K562 (cell line): ENCODE measurements at regions not wholly inside any gene's neighbourhood (a gene's known extent, or its start where the extent isn't known, plus 50 kb on each side); places are given as distances from the start of the nearest gene placed in this dataset.

ENCODE experiments used
- ATAC-seq: fragments of 200-7000 bp; cut with Tn5 transposase; 3 replicates; pipeline ENCODE4 v1.9.1; 2020; ENCODE audit warnings: moderate library complexity
- BruUV-seq: library from RNA; stranded (reverse); fragments of 400-500 nt; replicated peaks from 2 replicates; lab custom pipeline; 2021; lab: Mats Ljungman, UMichigan
- CTCF ChIA-PET: fragments of 300-600 bp; formaldehyde crosslinking; extraction: SDS; loops from one replicate; lab custom pipeline; 2021; ENCODE audit warnings: low intra/inter-chr PET ratio; lab: Yijun Ruan, JAX
- POLR2A ChIA-PET: fragments of 300-600, 350-650 bp; sonication (Branson Sonifier 250); formaldehyde crosslinking; extraction: SDS; loops from one replicate; lab custom pipeline; 2021; ENCODE audit warnings: antibody characterized with exemption, inconsistent platforms; lab: Yijun Ruan, JAX
- DNase-seq, 4 experiments: peaks; one replicate each; pipeline versions ENCODE4 v3.0.0 to v3.0.0-alpha.2; 2011 to 2018; ENCODE audit warnings: low spot score in 3 of 4, mixed read lengths in 3 of 4; ENCODE audit errors: extremely low read depth in 1 of 4
- FAIRE-seq: peaks from 2 replicates; lab custom pipeline; 2011; peaks lifted over from hg19 to GRCh38; lab: Jason Lieb, UNC
- H2AFZ ChIP-seq: 2 replicates; pipeline ENCODE4 v1.6.0; 2011; ENCODE audit warnings: low read depth, low read length, control low read depth, inconsistent platforms
- H3K27ac ChIP-seq: fragments of 200-600 bp; 3 replicates; pipeline ENCODE4 v1.8.0; 2011; ENCODE audit warnings: low read depth, mild to moderate bottlenecking, control low read depth, inconsistent platforms, low read length, moderate library complexity, mixed read lengths; ENCODE audit errors: extremely low read depth
- H3K27me3 ChIP-seq, 2 experiments: fragments of 300-600 bp in 1 of 2; 2 replicates in 1 of 2; 3 replicates in 1 of 2; pipeline versions ENCODE4 v1.6.0 to v1.8.0; 2011; ENCODE audit warnings: inconsistent platforms in 2 of 2, low read length in 2 of 2, mild to moderate bottlenecking in 1 of 2, mixed read lengths in 1 of 2, moderate library complexity in 1 of 2; ENCODE audit not compliant: control insufficient read depth in 2 of 2, insufficient read depth in 2 of 2
- H3K36me3 ChIP-seq: fragments of 300-600 bp; 3 replicates; pipeline ENCODE4 v1.8.0; 2011; ENCODE audit warnings: mild to moderate bottlenecking, low read length, inconsistent platforms; ENCODE audit not compliant: control insufficient read depth, insufficient read depth
- H3K4me1 ChIP-seq, 2 experiments: fragments of 200-600 bp in 1 of 2; replicated peaks in 1 of 2; 2 replicates in 1 of 2; 3 replicates in 1 of 2; pipeline versions ENCODE4 v1.5.1 to v1.8.0; 2011; ENCODE audit warnings: inconsistent platforms in 2 of 2, low read length in 2 of 2, mild to moderate bottlenecking in 1 of 2, mixed read lengths in 1 of 2, moderate library complexity in 1 of 2; ENCODE audit not compliant: control insufficient read depth in 2 of 2, insufficient read depth in 2 of 2
- H3K4me2 ChIP-seq: 2 replicates; pipeline ENCODE4 v1.6.1; 2011; ENCODE audit warnings: low read length, control low read depth, inconsistent platforms, mixed read lengths; ENCODE audit not compliant: insufficient read depth
- H3K4me3 ChIP-seq: fragments of 200-600 bp; sonication (generic), shearing (Covaris generic); 2 replicates; pipeline ENCODE4 v1.5.1; 2016; ENCODE audit warnings: control low read depth, inconsistent platforms
- H3K79me2 ChIP-seq: fragments of 200-600 bp; 3 replicates; pipeline ENCODE4 v1.8.0; 2011; ENCODE audit warnings: low read length, inconsistent platforms; ENCODE audit not compliant: control insufficient read depth, insufficient read depth
- H3K9ac ChIP-seq, 2 experiments: 2 replicates each; pipeline versions ENCODE4 v1.6.0 to v1.6.1; 2011; ENCODE audit warnings: low read depth in 2 of 2, low read length in 2 of 2, control low read depth in 1 of 2, inconsistent platforms in 1 of 2, mild to moderate bottlenecking in 1 of 2, mixed read lengths in 1 of 2; ENCODE audit not compliant: insufficient read depth in 1 of 2
- H3K9me1 ChIP-seq: one replicate; pipeline ENCODE4 v1.6.0; 2011; ENCODE audit warnings: inconsistent platforms, mild to moderate bottlenecking, low read length, moderate library complexity; ENCODE audit not compliant: control insufficient read depth, insufficient read depth
- H3K9me3 ChIP-seq: replicated peaks from 2 replicates; pipeline ENCODE4 v1.5.1; 2011; ENCODE audit warnings: low read depth, low read length, inconsistent platforms; ENCODE audit not compliant: control insufficient read depth, insufficient read depth
- H4K20me1 ChIP-seq: replicated peaks from 2 replicates; pipeline ENCODE4 v1.6.1; 2011; ENCODE audit warnings: low read length, inconsistent platforms, mixed read lengths; ENCODE audit not compliant: control insufficient read depth, insufficient read depth
- CC2D1A ChIP-seq: fragments of 450-650 bp; IDR thresholded peaks from 2 replicates; pipeline ENCODE4 v1.6.1; 2017; ENCODE audit warnings: mild to moderate bottlenecking
- CHCHD3 ChIP-seq: fragments of 250-450 bp; sonication (Bioruptor Pico); IDR thresholded peaks from 2 replicates; pipeline ENCODE4 v2.1.2; 2022; ENCODE audit warnings: mild to moderate bottlenecking
- DNMT1 ChIP-seq: fragments of 450-650 bp; IDR thresholded peaks from 2 replicates; pipeline ENCODE4 v1.6.1; 2016; ENCODE audit warnings: antibody characterized with exemption, mild to moderate bottlenecking
- GTF2B ChIP-seq: IDR thresholded peaks from 2 replicates; pipeline ENCODE4 v1.6.1; 2011; ENCODE audit not compliant: insufficient read length; ENCODE audit errors: extremely low read depth
- RNF219 ChIP-seq: fragments of 250-450 bp; sonication (Bioruptor Pico); IDR thresholded peaks from 2 replicates; pipeline ENCODE4 v1.5.0; 2022; ENCODE audit warnings: mild to moderate bottlenecking
- ZNF12 ChIP-seq: sonication (generic); formaldehyde crosslinking; IDR thresholded peaks from 2 replicates; pipeline ENCODE4 v1.4.0; 2020; ENCODE audit warnings: mild to moderate bottlenecking, missing genetic modification reagents
- ZNF408 ChIP-seq: fragments of 250-450 bp; sonication (Bioruptor Pico); IDR thresholded peaks from 2 replicates; pipeline ENCODE4 v1.4.0; 2020; ENCODE audit warnings: low read depth, mild to moderate bottlenecking, moderate library complexity
- ZNF79 ChIP-seq: fragments of 250-450 bp; sonication (Bioruptor Pico); IDR thresholded peaks from 2 replicates; pipeline ENCODE4 v1.4.0; 2020; ENCODE audit warnings: low read depth, mild to moderate bottlenecking, moderate library complexity
- WGBS: fragments of 100-300 bp; shearing (Covaris generic); methylation state at CpG from one replicate; pipeline ENCODE4 v1.1.6; 2016; ENCODE audit warnings: low coverage, mixed read lengths; ENCODE audit not compliant: insufficient coverage; ENCODE audit errors: missing lambda C conversion rate; 5-methylcytosine and 5-hydroxymethylcytosine counted together
- in situ Hi-C: fragments of 300-500 bp; cut with MboI; formaldehyde crosslinking; loops from 4 replicates; pipeline ENCODE4 v1.15.0; 2018; ENCODE audit warnings: inconsistent platforms, mixed read lengths
- intact Hi-C: fragments of 100-400 bp; cut with micrococcal nuclease; formaldehyde crosslinking; loops from 2 replicates; pipeline ENCODE4 v1.14.2; 2022

- TF ChIP-seq RNF219 (CRISPR knock-in tag) (no peak), GTF2B (no peak)
These were observed 261.5 kb downstream of the NSG2 start (continued) for GRCh38 chr5:174307031-174307408.

GRCh38 chr5:174307656-174308271, 262.3 kb downstream of the NSG2 start:
- Histone ChIP-seq H3K4me2 (no peak overlapping the region), H3K9me1 (no peaks in the 10 kb centered on the region), H3K27ac (no peak overlapping the region), H3K9me3 (no peaks in the 10 kb centered on the region), H3K79me2 (no peaks in the 10 kb centered on the region), H4K20me1 (no peaks in the 10 kb centered on the region; the same call in 1 of the 2 replicates), H3K9ac (no peak overlapping the region), H3K27me3 (peaks cover 10 to 73% of the 10 kb centered on the region in 2 experiments), H3K36me3 (no peaks in the 10 kb centered on the region), H3K4me3 (no peak overlapping the region), H2AFZ (no peak overlapping the region), H3K4me1 (peaks cover 0 to 15% of the 10 kb centered on the region in 2 experiments; a peak in 2 of 5 replicates)
- POLR2A ChIA-PET: interaction anchor here (0.7 kb wide), 1 partner anchor 60 kb away, joined by 4 read pairs; no protein-coding TSS in a partner anchor
- no peak for FAIRE-seq
- TF ChIP-seq DNMT1: no peak
- TF ChIP-seq ZNF12 (CRISPR knock-in tag): no peak
- no peak for TF ChIP-seq ZNF408 (CRISPR knock-in tag)
- no peak for TF ChIP-seq ZNF79 (CRISPR knock-in tag)
- TF ChIP-seq CC2D1A: no peak
- no peak for TF ChIP-seq CHCHD3 (CRISPR knock-in tag)
- CTCF ChIA-PET: no interaction called here
- no peak for DNase-seq
- BruUV-seq: no TSS peak
- intact Hi-C loops (no loop called here), in situ Hi-C loops (loop anchor here (25.0 kb wide), 1 partner anchor 1595 kb away; no protein-coding TSS in a partner anchor)
- WGBS: 0% methylated on average over 12 of the region's 12 CpGs
- no peak for ATAC-seq
